ENCODE measurements at regions not wholly inside any gene's neighbourhood (a gene's known extent, or its start where the extent isn't known, plus 50 kb on each side); places are given as distances from the start of the nearest gene placed in this dataset.

DNA sequence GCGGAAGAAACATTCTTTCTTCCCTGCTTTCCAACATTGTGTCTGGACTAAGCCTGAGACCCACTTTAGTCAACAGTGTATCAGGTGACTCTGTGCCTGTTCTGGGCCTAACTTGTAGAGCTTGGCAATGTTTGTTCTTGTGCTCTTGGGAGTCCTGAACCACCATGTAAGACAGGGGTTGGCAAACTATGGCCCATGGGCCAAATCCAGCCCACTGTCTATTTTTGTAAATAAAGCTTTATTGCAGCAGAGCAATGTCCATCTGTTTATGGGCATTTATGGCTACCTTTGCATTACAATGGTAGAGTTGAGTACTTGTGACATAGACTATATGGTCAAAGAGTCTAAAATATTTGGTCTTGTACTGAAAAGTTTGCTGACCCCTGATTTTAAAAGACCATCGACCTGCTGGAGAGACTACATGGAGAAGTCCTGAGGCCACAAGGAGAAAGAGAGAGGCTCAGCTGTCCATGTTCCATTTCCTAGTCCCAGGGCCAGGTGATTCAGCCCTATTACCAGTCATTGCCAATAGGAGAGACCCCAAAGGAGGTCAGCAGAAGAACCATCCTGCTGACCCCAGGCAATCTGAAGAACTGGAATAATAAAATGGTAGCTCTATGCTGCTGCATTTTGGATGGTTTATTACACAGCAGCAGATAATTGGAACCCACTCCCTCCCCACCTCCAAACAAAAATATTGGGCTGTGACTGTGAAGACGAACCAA lies 211.3 kb downstream of the AUH start:
- peaks cover 19% of the 10 kb centered on the region for H3K4me1 Mint-ChIP-seq
- no peaks in the 10 kb centered on the region for H3K36me3 Mint-ChIP-seq (ENCODE audit: low read depth)
- no peak overlapping the region for H3K4me3 Mint-ChIP-seq
- no peak for DNase-seq
- peaks cover 11% of the 10 kb centered on the region for H3K27me3 Mint-ChIP-seq (ENCODE audit: low read depth, poor library complexity)
- TF ChIP-seq, protein P1, sequence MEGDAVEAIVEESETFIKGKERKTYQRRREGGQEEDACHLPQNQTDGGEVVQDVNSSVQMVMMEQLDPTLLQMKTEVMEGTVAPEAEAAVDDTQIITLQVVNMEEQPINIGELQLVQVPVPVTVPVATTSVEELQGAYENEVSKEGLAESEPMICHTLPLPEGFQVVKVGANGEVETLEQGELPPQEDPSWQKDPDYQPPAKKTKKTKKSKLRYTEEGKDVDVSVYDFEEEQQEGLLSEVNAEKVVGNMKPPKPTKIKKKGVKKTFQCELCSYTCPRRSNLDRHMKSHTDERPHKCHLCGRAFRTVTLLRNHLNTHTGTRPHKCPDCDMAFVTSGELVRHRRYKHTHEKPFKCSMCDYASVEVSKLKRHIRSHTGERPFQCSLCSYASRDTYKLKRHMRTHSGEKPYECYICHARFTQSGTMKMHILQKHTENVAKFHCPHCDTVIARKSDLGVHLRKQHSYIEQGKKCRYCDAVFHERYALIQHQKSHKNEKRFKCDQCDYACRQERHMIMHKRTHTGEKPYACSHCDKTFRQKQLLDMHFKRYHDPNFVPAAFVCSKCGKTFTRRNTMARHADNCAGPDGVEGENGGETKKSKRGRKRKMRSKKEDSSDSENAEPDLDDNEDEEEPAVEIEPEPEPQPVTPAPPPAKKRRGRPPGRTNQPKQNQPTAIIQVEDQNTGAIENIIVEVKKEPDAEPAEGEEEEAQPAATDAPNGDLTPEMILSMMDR (IDR thresholded peaks at IDR 0.05), result no peak
- no peak overlapping the region for H3K27ac Mint-ChIP-seq
- H3K9me3 Mint-ChIP-seq, result peaks cover 68% of the 10 kb centered on the region

DNA sequence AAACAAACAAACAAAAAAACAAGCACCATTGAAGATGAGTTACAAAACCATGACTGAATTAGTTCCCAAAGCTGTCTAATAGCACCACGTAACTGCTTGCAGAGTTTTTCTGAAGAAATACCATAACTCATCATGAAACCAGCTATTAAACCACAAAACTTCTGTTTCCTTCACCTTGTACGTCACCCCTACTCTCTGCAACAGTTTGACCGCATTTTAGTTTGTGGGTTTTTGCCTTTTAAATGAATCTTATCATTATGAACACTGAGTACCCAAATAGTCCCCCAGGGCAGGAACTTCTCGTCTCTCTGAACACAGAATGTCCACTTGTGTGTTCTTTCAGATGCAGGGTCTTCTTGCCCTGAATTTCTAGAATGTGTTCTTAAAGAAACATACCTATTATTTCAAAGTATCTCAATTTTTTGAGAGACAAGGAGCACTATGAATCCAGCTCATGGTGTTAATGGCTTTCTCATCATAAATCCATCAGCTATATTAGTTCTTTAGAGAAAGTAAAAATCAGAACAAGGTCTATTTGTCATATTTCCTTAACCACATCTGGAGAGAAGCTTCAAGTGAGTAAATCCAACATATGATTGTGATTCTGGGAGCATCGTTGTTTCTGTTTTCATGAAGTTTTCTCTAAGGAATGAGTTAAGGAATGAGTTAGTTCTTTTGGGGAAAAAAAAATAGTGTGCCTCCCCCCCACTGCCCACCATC lies 210.6 kb downstream of the AUH start:
- Mint-ChIP-seq H3K36me3 (ENCODE audit: low read depth) (no peaks in the 10 kb centered on the region), H3K27me3 (ENCODE audit: low read depth, poor library complexity) (peaks cover 11% of the 10 kb centered on the region), H3K9me3 (peaks cover 64% of the 10 kb centered on the region), H3K27ac (no peak overlapping the region), H3K4me3 (no peak overlapping the region), H3K4me1 (peaks cover 19% of the 10 kb centered on the region)
- TF ChIP-seq, protein P1 (IDR thresholded peaks at IDR 0.05), result no peak
- DNase-seq, result no peak

DNA sequence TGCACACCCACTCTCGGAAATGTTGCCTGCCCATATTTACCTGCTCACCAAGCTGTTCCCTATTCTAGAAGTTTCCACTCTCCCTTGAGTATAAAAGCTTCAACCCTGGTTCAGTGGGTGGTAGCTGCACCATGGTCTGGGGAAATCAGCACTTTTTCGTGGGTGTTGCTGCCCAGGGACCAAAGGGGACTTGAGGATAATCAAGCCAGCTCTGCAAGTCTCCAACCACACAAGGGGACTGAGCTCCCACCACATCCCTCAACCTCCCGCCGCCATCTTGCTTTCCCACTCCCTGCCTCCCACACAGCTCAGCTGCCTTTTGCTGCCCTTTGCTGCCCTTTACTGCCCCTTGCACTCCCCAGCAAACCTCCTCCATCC lies 210.0 kb downstream of the AUH start:
- H3K27me3 Mint-ChIP-seq (ENCODE audit: low read depth, poor library complexity), result peaks cover 10% of the 10 kb centered on the region
- H3K27ac Mint-ChIP-seq, result no peak overlapping the region
- H3K4me3 Mint-ChIP-seq, result no peak overlapping the region
- peaks cover 65% of the 10 kb centered on the region for H3K9me3 Mint-ChIP-seq
- H3K4me1 Mint-ChIP-seq, result peaks cover 17% of the 10 kb centered on the region
- TF ChIP-seq, protein P1 (IDR thresholded peaks at IDR 0.05), result no peak
- no peaks in the 10 kb centered on the region for H3K36me3 Mint-ChIP-seq (ENCODE audit: low read depth)
- DNase-seq, result no peak

DNA sequence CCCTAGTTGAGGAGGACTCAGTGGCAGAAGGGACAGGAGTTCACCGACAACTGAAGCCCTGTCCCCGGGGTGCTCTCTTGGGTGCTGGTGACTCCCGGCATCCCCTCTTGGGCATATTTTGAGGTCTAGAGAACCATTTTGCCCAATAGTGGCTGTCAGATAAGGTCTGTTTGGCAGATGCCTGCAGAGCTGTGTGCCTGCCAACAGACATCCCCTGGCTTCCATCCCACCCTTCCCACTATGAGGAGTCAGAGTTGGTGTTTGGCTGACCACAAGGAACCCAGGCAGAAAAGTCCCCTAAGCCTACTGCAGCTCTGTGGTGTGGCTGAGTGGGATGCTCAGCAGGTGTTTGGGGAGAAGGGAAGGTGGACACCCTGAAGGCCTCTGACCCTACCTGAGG lies 207.0 kb downstream of the AUH start:
- TF ChIP-seq, protein P1 (IDR thresholded peaks at IDR 0.05), result no peak
- H3K27me3 Mint-ChIP-seq (ENCODE audit: low read depth, poor library complexity), result no peaks in the 10 kb centered on the region
- peaks cover 47% of the 10 kb centered on the region for H3K9me3 Mint-ChIP-seq
- no peaks in the 10 kb centered on the region for H3K4me1 Mint-ChIP-seq
- H3K4me3 Mint-ChIP-seq, result no peak overlapping the region
- H3K36me3 Mint-ChIP-seq (ENCODE audit: low read depth), result no peaks in the 10 kb centered on the region
- no peak for DNase-seq
- no peak overlapping the region for H3K27ac Mint-ChIP-seq

DNA sequence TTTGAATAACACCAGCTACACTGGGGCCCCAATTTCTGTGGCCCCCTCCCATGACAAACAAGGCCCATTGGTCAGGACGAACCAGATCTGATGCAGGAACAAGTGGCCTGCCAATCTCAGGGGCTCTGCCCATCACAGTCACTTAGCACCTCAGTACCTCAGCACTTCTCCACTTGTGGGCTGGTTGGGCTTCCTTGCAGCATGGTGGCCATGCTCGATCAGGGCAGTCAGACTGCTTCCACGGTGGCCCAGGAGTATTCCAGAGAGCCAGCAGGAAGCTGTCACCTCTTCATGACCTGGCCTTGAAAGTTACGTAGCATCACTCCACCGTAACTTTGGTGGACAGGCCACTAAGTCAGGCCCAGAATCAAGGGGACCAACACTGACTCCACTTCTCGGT lies 206.5 kb downstream of the AUH start:
- DNase-seq, result no peak
- Mint-ChIP-seq H3K27ac (no peak overlapping the region), H3K27me3 (ENCODE audit: low read depth, poor library complexity) (no peaks in the 10 kb centered on the region), H3K9me3 (peaks cover 45% of the 10 kb centered on the region), H3K4me3 (no peak overlapping the region), H3K4me1 (no peaks in the 10 kb centered on the region), H3K36me3 (ENCODE audit: low read depth) (no peaks in the 10 kb centered on the region)
- TF ChIP-seq, protein P1 (IDR thresholded peaks at IDR 0.05), result no peak

All from nephron progenitor cell (in vitro differentiated cells).